Stomach (tissue), 4 donors: ENCODE measurements at regions not wholly inside any gene's neighbourhood (a gene's known extent, or its start where the extent isn't known, plus 50 kb on each side); places are given as distances from the start of the nearest gene placed in this dataset.

Experiments
- EP300 ChIP-seq: sonication (generic); formaldehyde crosslinking; IDR thresholded peaks from one replicate; pipeline ENCODE4 v1.6.1; 2017; ENCODE audit warnings: antibody characterized with exemption
- POLR2A ChIP-seq, 4 donors: fragments of 450-650 bp; IDR thresholded peaks; one replicate each; pipeline ENCODE4 v1.6.1; 2016; ENCODE audit warnings: antibody characterized with exemption in 4 of 4, control low read depth in 2 of 4, mild to moderate bottlenecking in 1 of 4, moderate library complexity in 1 of 4
- POLR2AphosphoS5 ChIP-seq, 3 donors: sonication (generic); formaldehyde crosslinking; IDR thresholded peaks; one replicate each; pipeline ENCODE4 v1.6.1; 2016; ENCODE audit warnings: antibody characterized with exemption in 3 of 3
- TF ChIP-seq, protein P1 (sequence below), 7 experiments: fragments of 450-650 bp in 4 of 7; fragments of 200-600 bp in 3 of 7; sonication (generic) in 3 of 7; IDR thresholded peaks; one replicate each; pipeline ENCODE4 v1.5.1; 2016 to 2019; ENCODE audit warnings: antibody characterized with exemption in 7 of 7, control low read depth in 2 of 7, mild to moderate bottlenecking in 1 of 7

- TF ChIP-seq, protein P1, sequence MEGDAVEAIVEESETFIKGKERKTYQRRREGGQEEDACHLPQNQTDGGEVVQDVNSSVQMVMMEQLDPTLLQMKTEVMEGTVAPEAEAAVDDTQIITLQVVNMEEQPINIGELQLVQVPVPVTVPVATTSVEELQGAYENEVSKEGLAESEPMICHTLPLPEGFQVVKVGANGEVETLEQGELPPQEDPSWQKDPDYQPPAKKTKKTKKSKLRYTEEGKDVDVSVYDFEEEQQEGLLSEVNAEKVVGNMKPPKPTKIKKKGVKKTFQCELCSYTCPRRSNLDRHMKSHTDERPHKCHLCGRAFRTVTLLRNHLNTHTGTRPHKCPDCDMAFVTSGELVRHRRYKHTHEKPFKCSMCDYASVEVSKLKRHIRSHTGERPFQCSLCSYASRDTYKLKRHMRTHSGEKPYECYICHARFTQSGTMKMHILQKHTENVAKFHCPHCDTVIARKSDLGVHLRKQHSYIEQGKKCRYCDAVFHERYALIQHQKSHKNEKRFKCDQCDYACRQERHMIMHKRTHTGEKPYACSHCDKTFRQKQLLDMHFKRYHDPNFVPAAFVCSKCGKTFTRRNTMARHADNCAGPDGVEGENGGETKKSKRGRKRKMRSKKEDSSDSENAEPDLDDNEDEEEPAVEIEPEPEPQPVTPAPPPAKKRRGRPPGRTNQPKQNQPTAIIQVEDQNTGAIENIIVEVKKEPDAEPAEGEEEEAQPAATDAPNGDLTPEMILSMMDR (IDR thresholded peaks at IDR 0.05), result no peak
- TF ChIP-seq POLR2AphosphoS5 (IDR thresholded peaks at IDR 0.05) (no peak), POLR2A (IDR thresholded peaks at IDR 0.05) (no peak), EP300 (no peak)
Measured at GRCh38 chr15:96019114-96019513, 311.4 kb upstream of the NR2F2 start.
